Naive thymus-derived CD8-positive, alpha-beta T cell (primary cell): ENCODE measurements at regions not wholly inside any gene's neighbourhood (a gene's known extent, or its start where the extent isn't known, plus 50 kb on each side); places are given as distances from the start of the nearest gene placed in this dataset.
"Not testable (repeated sequence)": the region's sequence is repeated elsewhere in the genome, so short reads cannot be mapped to it uniquely, and the experiment has no call there.

Experiments used
- ATAC-seq, 2 donors: fragments of 150-1000 bp; cut with Tn5 transposase in 1 of 2; sonication (Bioruptor Pico), chemical (Tn5 transposase) in 1 of 2; 1 replicate in 1 of 2; 2 replicates in 1 of 2; pipeline ENCODE4 v1.10.0; 2021; ENCODE audit warnings: mild to moderate bottlenecking in 2 of 2, moderate library complexity in 2 of 2
- POLR2A ChIA-PET: fragments of 350-600 bp; sonication (Branson Sonifier 250); formaldehyde crosslinking; loops from one replicate; lab custom pipeline; 2021; ENCODE audit warnings: antibody characterized with exemption; lab: Charles Lee
- DNase-seq, 10 donors: peaks; one replicate each; pipeline versions ENCODE4 v3.0.0 to v3.0.0-alpha.2; 2020 to 2022
- H3K27ac Mint-ChIP-seq, 10 donors: one replicate each; pipeline ENCODE4 v1.8.0; 2020 to 2022; ENCODE audit warnings: mild to moderate bottlenecking in 10 of 10, mixed read lengths in 10 of 10, moderate library complexity in 4 of 10, inconsistent platforms in 1 of 10
- H3K27me3 Mint-ChIP-seq, 5 donors: one replicate each; pipeline ENCODE4 v1.8.0; 2021 to 2022; ENCODE audit warnings: mixed read lengths in 5 of 5
- H3K36me3 Mint-ChIP-seq, 3 donors: one replicate each; pipeline ENCODE4 v1.8.0; 2020 to 2022; ENCODE audit warnings: mixed read lengths in 3 of 3, mild to moderate bottlenecking in 2 of 3, inconsistent platforms in 1 of 3
- H3K4me1 Mint-ChIP-seq, 4 donors: one replicate each; pipeline ENCODE4 v1.8.0; 2021 to 2022; ENCODE audit warnings: mixed read lengths in 4 of 4
- H3K4me3 Mint-ChIP-seq, 10 donors: one replicate each; pipeline ENCODE4 v1.8.0; 2020 to 2022; ENCODE audit warnings: mild to moderate bottlenecking in 10 of 10, mixed read lengths in 10 of 10, moderate library complexity in 6 of 10, inconsistent platforms in 1 of 10
- H3K9me3 Mint-ChIP-seq, 9 donors: one replicate each; pipeline ENCODE4 v1.8.0; 2020 to 2022; ENCODE audit warnings: mixed read lengths in 9 of 9, mild to moderate bottlenecking in 3 of 9, inconsistent platforms in 1 of 9, moderate library complexity in 1 of 9

- ATAC-seq, H3K27me3 Mint-ChIP-seq, DNase-seq, H3K9me3 Mint-ChIP-seq, H3K4me1 Mint-ChIP-seq, H3K36me3 Mint-ChIP-seq, H3K4me3 Mint-ChIP-seq, POLR2A ChIA-PET, H3K27ac Mint-ChIP-seq: not testable (repeated sequence)
Observed at GRCh38 chr1:242880022-242880421, 355.5 kb upstream of the PLD5 start.

DNA sequence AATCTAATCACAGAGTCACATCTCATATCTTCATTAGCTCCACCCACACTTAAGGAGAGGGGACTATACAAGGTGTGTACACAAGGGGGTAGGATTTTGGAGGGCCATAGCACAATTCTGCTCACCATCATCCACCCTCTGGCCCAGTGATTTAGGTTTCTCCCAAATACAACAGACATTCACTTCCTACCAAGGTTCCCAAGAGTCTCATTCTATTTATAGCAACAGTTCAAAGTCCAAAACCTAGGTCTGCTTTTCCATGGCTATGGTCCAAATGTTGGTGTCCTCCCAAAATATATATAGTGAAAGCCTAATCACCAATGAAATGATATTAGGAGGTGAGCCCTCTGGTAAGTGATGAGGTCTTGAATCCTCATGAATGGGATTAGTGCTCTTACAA, 353.2 kb upstream of the PLD5 start:
- POLR2A ChIA-PET, result no interaction called here
- H3K36me3 Mint-ChIP-seq, result no peaks in the 10 kb centered on the region
- H3K27ac Mint-ChIP-seq, result no peak overlapping the region
- H3K9me3 Mint-ChIP-seq, result no peaks in the 10 kb centered on the region
- peaks cover 0 to 2% (median 0%) of the 10 kb centered on the region in 4 donors for H3K4me1 Mint-ChIP-seq
- no peak for DNase-seq
- H3K27me3 Mint-ChIP-seq, result peaks cover 0 to 11% (median 6%) of the 10 kb centered on the region in 5 donors
- ATAC-seq, result no peak
- no peak overlapping the region for H3K4me3 Mint-ChIP-seq

DNA sequence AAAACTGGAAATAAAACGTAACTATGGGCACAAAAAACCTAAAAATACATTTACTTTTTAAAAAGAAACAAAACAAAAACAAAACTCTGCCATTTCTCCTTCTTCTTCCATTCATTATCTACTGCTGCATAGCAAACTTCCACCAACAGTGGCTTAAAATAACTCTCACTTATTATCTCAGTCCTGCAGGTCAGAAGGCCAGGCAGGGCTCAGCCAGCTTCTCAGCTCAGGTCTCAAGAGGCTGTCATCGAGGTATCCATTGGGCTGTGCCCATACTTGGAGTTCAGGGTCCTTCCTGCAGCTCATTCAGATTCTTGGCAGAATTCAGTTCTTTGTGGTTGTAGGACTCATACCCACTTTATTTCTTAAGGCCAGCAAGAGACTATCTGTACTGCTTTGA, 352.7 kb upstream of the PLD5 start:
- ATAC-seq, result no peak
- no peak for DNase-seq
- POLR2A ChIA-PET, result no interaction called here
- no peaks in the 10 kb centered on the region for H3K9me3 Mint-ChIP-seq
- peaks cover 0 to 2% (median 0%) of the 10 kb centered on the region in 4 donors for H3K4me1 Mint-ChIP-seq
- peaks cover 0 to 11% (median 3%) of the 10 kb centered on the region in 5 donors for H3K27me3 Mint-ChIP-seq
- H3K36me3 Mint-ChIP-seq, result no peaks in the 10 kb centered on the region
- no peak overlapping the region for H3K27ac Mint-ChIP-seq
- no peak overlapping the region for H3K4me3 Mint-ChIP-seq

GRCh38 chr1:242876030-242876429, 351.5 kb upstream of the PLD5 start:
- no peaks in the 10 kb centered on the region for H3K9me3 Mint-ChIP-seq
- no peak for ATAC-seq
- H3K36me3 Mint-ChIP-seq, result no peaks in the 10 kb centered on the region
- peaks cover 0 to 2% (median 0%) of the 10 kb centered on the region in 4 donors for H3K4me1 Mint-ChIP-seq
- POLR2A ChIA-PET, result no interaction called here
- no peak overlapping the region for H3K27ac Mint-ChIP-seq
- H3K27me3 Mint-ChIP-seq, result peaks cover 0 to 12% (median 3%) of the 10 kb centered on the region in 5 donors
- no peak for DNase-seq
- no peak overlapping the region for H3K4me3 Mint-ChIP-seq

DNA sequence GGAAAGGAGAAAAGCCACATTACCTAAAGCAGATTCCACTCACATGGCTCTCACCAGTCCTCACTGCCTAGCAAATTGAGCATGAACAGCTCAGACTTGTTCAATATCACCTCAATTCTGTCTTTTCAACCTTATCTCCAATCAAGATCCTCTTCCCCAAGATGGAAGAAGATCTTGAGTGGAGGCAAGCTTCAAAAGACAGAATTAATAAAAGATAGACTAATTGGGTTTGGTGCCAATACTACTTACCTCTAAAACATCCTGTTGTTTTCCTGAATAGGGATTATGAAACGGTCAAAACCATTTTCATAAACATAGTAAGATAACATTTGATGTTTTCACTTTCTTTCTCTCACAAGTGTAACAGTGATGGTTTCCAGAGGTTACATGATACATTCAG, 349.2 kb upstream of the PLD5 start:
- no peaks in the 10 kb centered on the region for H3K36me3 Mint-ChIP-seq
- no peak for ATAC-seq
- POLR2A ChIA-PET, result no interaction called here
- H3K9me3 Mint-ChIP-seq, result no peaks in the 10 kb centered on the region
- H3K4me3 Mint-ChIP-seq, result no peak overlapping the region
- H3K27ac Mint-ChIP-seq, result no peak overlapping the region
- no peak for DNase-seq
- peaks cover 0 to 10% (median 3%) of the 10 kb centered on the region in 5 donors for H3K27me3 Mint-ChIP-seq
- peaks cover 0 to 2% (median 0%) of the 10 kb centered on the region in 4 donors for H3K4me1 Mint-ChIP-seq

DNA sequence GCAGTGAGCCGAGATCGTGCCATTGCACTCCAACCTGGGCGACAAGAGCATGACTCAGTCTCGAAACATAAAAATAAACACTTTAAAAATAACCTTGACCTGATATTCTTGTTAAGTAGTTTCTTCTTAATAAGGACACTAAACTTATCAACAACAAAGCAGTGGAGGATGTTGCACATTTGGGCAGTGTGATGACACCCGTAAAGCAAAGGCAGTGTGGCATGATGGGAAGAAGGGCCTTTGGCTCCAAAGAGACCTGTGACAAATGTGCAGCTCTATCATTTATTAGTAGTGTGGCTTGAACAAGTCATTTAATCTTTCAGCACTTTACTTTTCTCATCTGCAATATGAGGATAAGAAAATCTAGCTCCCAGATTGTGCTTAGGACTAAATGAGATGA, 348.0 kb upstream of the PLD5 start:
- H3K36me3 Mint-ChIP-seq, result no peaks in the 10 kb centered on the region
- DNase-seq (no peak), ATAC-seq (no peak)
- H3K27me3 Mint-ChIP-seq, result peaks cover 0 to 10% (median 4%) of the 10 kb centered on the region in 5 donors
- no peaks in the 10 kb centered on the region for H3K4me1 Mint-ChIP-seq
- no peak overlapping the region for H3K27ac Mint-ChIP-seq
- POLR2A ChIA-PET, result no interaction called here
- H3K4me3 Mint-ChIP-seq, result no peak overlapping the region
- no peaks in the 10 kb centered on the region for H3K9me3 Mint-ChIP-seq

DNA sequence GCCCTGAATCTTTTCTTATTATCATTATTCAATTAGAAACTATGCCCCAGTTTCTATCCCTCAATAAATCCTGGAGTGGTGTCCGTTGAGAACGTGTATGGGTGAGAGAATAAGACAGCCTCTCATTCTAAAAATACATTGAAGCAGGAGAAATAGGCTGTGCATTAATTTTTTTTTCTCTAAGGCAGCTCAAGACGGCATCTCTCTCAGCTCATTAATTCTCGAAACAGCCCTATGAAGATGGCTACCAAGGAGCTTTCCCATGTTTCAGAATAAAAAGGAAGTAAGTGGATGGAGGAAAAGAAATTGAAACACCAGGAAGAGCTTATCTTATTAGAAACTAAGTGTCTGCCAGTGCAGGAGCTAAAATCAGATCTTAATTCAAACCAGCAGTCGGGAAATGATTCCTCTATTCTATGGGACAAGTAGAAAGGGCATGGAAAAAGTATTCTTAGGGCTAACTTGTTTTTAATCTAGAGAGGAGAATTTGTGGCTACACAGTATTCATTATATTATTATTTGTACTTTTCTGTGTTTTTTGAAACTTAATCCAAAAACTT, 347.1 kb upstream of the PLD5 start:
- DNase-seq, result no peak
- ATAC-seq, result no peak
- POLR2A ChIA-PET, result no interaction called here

GRCh38 chr1:242870966-242871365, 346.5 kb upstream of the PLD5 start:
- ATAC-seq, result no peak
- Mint-ChIP-seq H3K4me1 (no peaks in the 10 kb centered on the region), H3K4me3 (no peak overlapping the region), H3K27ac (no peak overlapping the region), H3K9me3 (no peaks in the 10 kb centered on the region), H3K27me3 (peaks cover 0 to 10% (median 4%) of the 10 kb centered on the region in 5 donors), H3K36me3 (no peaks in the 10 kb centered on the region)
- DNase-seq, result no peak
- POLR2A ChIA-PET, result no interaction called here

More for the DNA sequence above, 347.1 kb upstream of the PLD5 start:
- no peaks in the 10 kb centered on the region for H3K4me1 Mint-ChIP-seq
- H3K36me3 Mint-ChIP-seq, result no peaks in the 10 kb centered on the region
- no peak overlapping the region for H3K4me3 Mint-ChIP-seq
- peaks cover 0 to 10% (median 4%) of the 10 kb centered on the region in 5 donors for H3K27me3 Mint-ChIP-seq
- H3K27ac Mint-ChIP-seq, result no peak overlapping the region
- H3K9me3 Mint-ChIP-seq, result no peaks in the 10 kb centered on the region

DNA sequence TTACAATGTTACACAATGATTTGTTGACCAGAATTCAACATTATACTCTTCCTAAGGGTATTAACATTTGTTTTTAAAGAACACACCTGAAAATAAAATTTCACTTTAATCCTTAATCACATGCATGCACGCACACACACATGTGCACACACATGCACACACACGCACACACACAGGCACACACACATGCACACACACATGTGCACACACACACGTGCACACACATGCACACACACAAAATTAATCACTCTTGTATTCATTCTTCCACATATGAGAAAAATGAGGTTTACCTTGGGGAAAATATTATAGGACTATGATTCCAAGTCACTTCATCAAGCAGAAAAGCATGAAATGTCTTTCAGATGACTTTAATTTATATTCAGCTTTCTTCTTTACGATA, 331.8 kb upstream of the PLD5 start:
- Mint-ChIP-seq H3K4me1 (no peaks in the 10 kb centered on the region), H3K27me3 (peaks cover 5 to 21% (median 16%) of the 10 kb centered on the region in 5 donors), H3K36me3 (peaks cover 0 to under 1% (median 0%) of the 10 kb centered on the region in 3 donors), H3K9me3 (peaks cover 0 to 13% (median 4%) of the 10 kb centered on the region in 9 donors), H3K4me3 (no peak overlapping the region), H3K27ac (no peak overlapping the region)
- DNase-seq (no peak), ATAC-seq (no peak)
- POLR2A ChIA-PET, result no interaction called here

- ATAC-seq (no peak), DNase-seq (no peak)
- Mint-ChIP-seq H3K4me3 (no peak overlapping the region), H3K9me3 (peaks cover 0 to 30% (median 12%) of the 10 kb centered on the region in 9 donors), H3K27me3 (peaks cover 5 to 21% (median 11%) of the 10 kb centered on the region in 5 donors), H3K27ac (no peak overlapping the region), H3K4me1 (no peaks in the 10 kb centered on the region), H3K36me3 (peaks cover 0 to 6% (median 0%) of the 10 kb centered on the region in 3 donors)
- POLR2A ChIA-PET, result no interaction called here
Observed at GRCh38 chr1:242854466-242854865, 330.0 kb upstream of the PLD5 start.

DNA sequence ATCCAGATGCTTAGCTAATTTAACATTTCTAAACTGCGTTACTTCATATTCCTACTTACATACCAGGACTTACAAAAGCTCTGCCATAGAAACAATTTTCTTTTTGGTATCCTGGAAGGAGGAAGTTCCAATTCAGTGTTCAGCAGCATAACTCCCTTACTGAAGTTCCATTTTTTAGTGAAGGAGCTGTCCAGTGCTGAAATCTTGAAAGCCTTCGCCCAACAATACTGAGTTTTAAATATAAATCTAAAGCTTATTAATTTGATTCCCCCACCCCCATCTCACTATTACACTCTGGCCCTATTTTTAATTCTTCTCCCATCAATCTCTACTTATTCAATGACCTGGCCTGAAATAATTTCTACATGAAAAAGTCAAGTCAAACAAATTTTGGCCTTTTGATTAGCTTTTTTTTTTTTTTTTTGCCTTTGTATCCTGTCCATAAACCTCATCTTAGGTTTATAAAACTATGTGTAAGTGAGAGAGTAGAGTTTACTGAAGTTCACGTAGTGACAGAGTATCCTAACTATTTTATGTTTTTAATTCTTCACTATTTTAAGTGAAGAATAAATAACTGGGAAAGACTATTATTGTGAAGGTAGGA, 323.0 kb upstream of the PLD5 start:
- ATAC-seq (no peak), DNase-seq (no peak)
- Mint-ChIP-seq H3K36me3 (peaks cover 0 to 15% (median 0%) of the 10 kb centered on the region in 3 donors), H3K4me3 (no peak overlapping the region), H3K9me3 (peaks cover 0 to 50% (median 11%) of the 10 kb centered on the region in 9 donors), H3K27ac (no peak overlapping the region), H3K27me3 (no peaks in the 10 kb centered on the region), H3K4me1 (no peaks in the 10 kb centered on the region)
- POLR2A ChIA-PET, result no interaction called here

DNA sequence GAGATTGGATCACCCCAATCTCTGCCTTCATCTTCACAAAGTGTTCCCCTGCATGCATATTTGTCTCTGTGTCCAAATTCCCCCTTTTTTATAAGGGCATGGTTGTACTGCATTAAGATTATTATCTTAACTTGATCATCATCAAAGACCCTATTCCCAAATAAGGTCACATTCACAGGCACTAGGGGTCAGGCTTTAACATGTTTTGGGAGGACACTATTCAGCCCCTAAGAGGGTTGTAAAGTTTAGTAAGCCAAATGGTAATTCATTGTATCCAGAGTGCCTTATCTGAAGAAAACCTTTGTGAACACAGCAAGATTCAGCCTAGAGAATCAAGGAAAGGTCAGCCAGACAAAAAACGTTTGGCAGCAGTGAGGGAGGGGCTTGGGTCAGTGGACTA, 317.6 kb upstream of the PLD5 start:
- POLR2A ChIA-PET, result no interaction called here
- H3K27me3 Mint-ChIP-seq, result peaks cover 0 to 4% (median 0%) of the 10 kb centered on the region in 5 donors
- H3K4me3 Mint-ChIP-seq, result no peak overlapping the region
- no peak overlapping the region for H3K27ac Mint-ChIP-seq
- peaks cover 0 to 22% (median 5%) of the 10 kb centered on the region in 9 donors for H3K9me3 Mint-ChIP-seq
- no peak for DNase-seq
- ATAC-seq, result no peak
- no peaks in the 10 kb centered on the region for H3K4me1 Mint-ChIP-seq
- H3K36me3 Mint-ChIP-seq, result peaks cover 0 to 10% (median 0%) of the 10 kb centered on the region in 3 donors

- peaks cover 0 to 6% (median 0%) of the 10 kb centered on the region in 3 donors for H3K36me3 Mint-ChIP-seq
- no peaks in the 10 kb centered on the region for H3K4me1 Mint-ChIP-seq
- POLR2A ChIA-PET, result no interaction called here
- peaks cover 0 to 13% (median 4%) of the 10 kb centered on the region in 9 donors for H3K9me3 Mint-ChIP-seq
- H3K4me3 Mint-ChIP-seq, result no peak overlapping the region
- ATAC-seq (no peak), DNase-seq (no peak)
- H3K27ac Mint-ChIP-seq, result no peak overlapping the region
- H3K27me3 Mint-ChIP-seq, result peaks cover 0 to 4% (median 0%) of the 10 kb centered on the region in 5 donors
Observed at GRCh38 chr1:242839101-242839500, 314.6 kb upstream of the PLD5 start.
